ENCODE measurements at regions not wholly inside any gene's neighbourhood (a gene's known extent, or its start where the extent isn't known, plus 50 kb on each side); places are given as distances from the start of the nearest gene placed in this dataset.
"Not testable (repeated sequence)": the region's sequence is repeated elsewhere in the genome, so short reads cannot be mapped to it uniquely, and the experiment has no call there.

DNA sequence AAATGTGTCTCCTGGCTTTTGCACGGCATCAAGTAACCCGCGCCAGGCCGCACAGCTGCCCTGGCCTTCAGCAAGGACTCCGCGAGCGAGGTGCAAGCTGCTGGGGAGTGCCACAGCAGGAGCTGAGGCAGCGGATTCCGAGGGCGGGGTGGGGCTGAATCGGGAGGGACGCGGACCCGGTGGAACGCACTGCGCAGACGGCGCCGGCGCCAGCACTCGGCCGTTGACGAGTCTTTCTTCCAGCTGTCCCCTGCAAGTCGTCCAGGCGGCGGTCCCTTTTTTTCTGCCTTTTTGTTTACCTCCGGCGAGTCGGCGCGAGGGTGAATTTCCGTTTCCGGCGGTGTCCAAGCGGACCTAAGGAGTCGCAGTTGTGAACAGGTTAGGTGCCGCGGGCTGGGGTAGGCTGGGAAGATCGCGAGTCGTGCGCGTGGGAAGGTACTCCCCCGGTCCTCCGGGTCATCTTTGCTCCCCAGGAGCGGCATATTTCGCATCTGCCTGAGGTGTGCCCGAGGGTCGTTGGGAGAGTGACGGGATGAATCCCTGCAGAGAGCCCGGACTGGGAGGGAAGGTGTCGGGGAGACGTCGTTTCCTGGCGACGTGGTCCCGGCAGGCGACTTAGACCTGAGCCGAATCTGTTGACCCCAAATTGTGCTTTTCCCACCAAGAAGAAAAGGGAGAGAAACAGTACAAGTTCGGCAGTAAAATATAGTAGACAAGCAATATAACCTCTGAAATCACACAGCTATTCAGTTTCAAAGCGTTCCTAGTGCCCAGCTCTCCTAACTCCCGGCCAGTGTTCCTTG, 124.5 kb upstream of the PTPN20 start:
- WGBS (ENCODE audit: insufficient coverage, low coverage, missing lambda C conversion rate) = under 1% methylated on average over 38 of the region's 62 CpGs
- intact Hi-C loops (cut with micrococcal nuclease); H4K20me1 ChIP-seq (replicated peaks; ENCODE audit: control insufficient read depth, insufficient read depth, low read length); H3K9me1 ChIP-seq (ENCODE audit: control insufficient read depth, insufficient read depth, low read length); CTCF ChIA-PET (ENCODE audit: low intra/inter-chr PET ratio); H3K9me3 ChIP-seq (replicated peaks; ENCODE audit: control insufficient read depth, insufficient read depth, low read depth, low read length); POLR2A ChIA-PET; FAIRE-seq; H3K79me2 ChIP-seq (ENCODE audit: control insufficient read depth, insufficient read depth, low read length); H3K27me3 ChIP-seq (ENCODE audit: control insufficient read depth in 2 of 2, insufficient read depth in 2 of 2, low read length in 2 of 2); H3K4me1 ChIP-seq (replicated peaks in 1 of 2; ENCODE audit: control insufficient read depth in 2 of 2, insufficient read depth in 2 of 2, low read length in 2 of 2); TF ChIP-seq NR2C2 (CRISPR knock-in tag; IDR thresholded peaks at IDR 0.05): not testable (repeated sequence)
- TSS peak; percentile 61 for BruUV-seq (replicated peaks)
- in situ Hi-C loops (cut with MboI) = loop anchor here (5.0 to 25.0 kb wide), 2 partner anchors 124 to 766 kb away; no protein-coding TSS in a partner anchor
- Histone ChIP-seq H3K9ac (ENCODE audit: insufficient read depth in 1 of 2, low read depth in 2 of 2, low read length in 2 of 2) (peak overlapping the region; percentile 80 to 98), H3K27ac (ENCODE audit: extremely low read depth, low read depth, low read length) (peak overlapping the region; percentile 78), H3K4me2 (ENCODE audit: insufficient read depth, low read length) (peak overlapping the region; percentile 92), H2AFZ (ENCODE audit: low read depth, low read length) (peak overlapping the region; percentile 99), H3K36me3 (ENCODE audit: control insufficient read depth, insufficient read depth, low read length) (peaks cover 11% of the 10 kb centered on the region; the same call in 1 of the 3 replicates), H3K4me3 (peak overlapping the region; percentile 63)
- peak; percentile 96 for ATAC-seq
- peak; percentile 40 to 93 (median 57) for DNase-seq (ENCODE audit: extremely low read depth in 1 of 4, low spot score in 3 of 4)
- 0 out of 4 replicates have a peak, but pooled peaks of 1 of the 2 experiments have one; percentile 35 for TF ChIP-seq MAZ (CRISPR knock-in tag; conservative IDR thresholded peaks at IDR 0.05 in 1 of 2, IDR thresholded peaks at IDR 0.05 in 1 of 2)
- 0 out of 2 replicates have a peak, but pooled peaks have one; percentile 38 for TF ChIP-seq GTF2F1 (IDR thresholded peaks at IDR 0.05; ENCODE audit: low read depth, low read length)
- 0 out of 2 replicates have a peak, but pooled peaks have one; percentile 15 for TF ChIP-seq ETV5 (CRISPR knock-in tag; IDR thresholded peaks at IDR 0.05; ENCODE audit: low read depth)
- TF ChIP-seq SIN3B (IDR thresholded peaks at IDR 0.05; ENCODE audit: low read depth) = peak; percentile 81
- peak in 1 of 2 experiments; percentile 55; a peak in 2 of 4 replicates for TF ChIP-seq HDAC1 (IDR thresholded peaks at IDR 0.05)
- peak; percentile 70; the same call in 1 of the 2 replicates for TF ChIP-seq ZEB2 (IDR thresholded peaks at IDR 0.05)
- TF ChIP-seq FOXP1 (CRISPR knock-in tag; IDR thresholded peaks at IDR 0.05) = 0 out of 2 replicates have a peak, but pooled peaks have one; percentile 57
- 0 out of 4 replicates have a peak, but pooled peaks of 1 of the 2 experiments have one; percentile 9 for TF ChIP-seq TBL1XR1 (IDR thresholded peaks at IDR 0.05; ENCODE audit: low read length in 2 of 2)
- peak; percentile 72 for TF ChIP-seq NR2C2 (tag; IDR thresholded peaks at IDR 0.05)
- peak; percentile 38; the same call in 1 of the 2 replicates for TF ChIP-seq HMBOX1 (IDR thresholded peaks at IDR 0.05)
- peak; percentile 45 for TF ChIP-seq E2F8 (IDR thresholded peaks at IDR 0.05; ENCODE audit: low read depth, partially characterized antibody)
- peak; percentile 16 for TF ChIP-seq SAP30 (IDR thresholded peaks at IDR 0.05; ENCODE audit: borderline replicate concordance, insufficient read depth, low read depth, low read length, poor library complexity, severe bottlenecking)
- peak; percentile 92 for TF ChIP-seq PHF20 (IDR thresholded peaks at IDR 0.05; ENCODE audit: partially characterized antibody)
- TF ChIP-seq BHLHE40 (IDR thresholded peaks at IDR 0.05; ENCODE audit: low read length) = peak; percentile 38; the same call in 1 of the 2 replicates
- TF ChIP-seq ZBTB17 (CRISPR knock-in tag; IDR thresholded peaks at IDR 0.05) = 0 out of 2 replicates have a peak, but pooled peaks have one; percentile 31
- TF ChIP-seq RBBP5 (IDR thresholded peaks at IDR 0.05; ENCODE audit: borderline replicate concordance, insufficient read depth, low read length, poor library complexity, severe bottlenecking) = peak; percentile 51
- peak; percentile 63 for TF ChIP-seq POLR2B (IDR thresholded peaks at IDR 0.05; ENCODE audit: low read depth, partially characterized antibody)
